Glutamatergic neuron (in vitro differentiated cells): ENCODE measurements at regions not wholly inside any gene's neighbourhood (a gene's known extent, or its start where the extent isn't known, plus 50 kb on each side); places are given as distances from the start of the nearest gene placed in this dataset.

Source experiments
- DNase-seq: peaks from one replicate; pipeline ENCODE4 v3.0.0; 2022
- H3K27ac Mint-ChIP-seq: one replicate; pipeline ENCODE4 v1.8.0; 2020; ENCODE audit warnings: mild to moderate bottlenecking, mixed read lengths, inconsistent platforms; ENCODE audit not compliant: unreplicated experiment
- H3K27me3 Mint-ChIP-seq: one replicate; pipeline ENCODE4 v1.8.0; 2020; ENCODE audit warnings: mild to moderate bottlenecking, moderate library complexity, mixed read lengths, inconsistent platforms; ENCODE audit not compliant: unreplicated experiment
- H3K36me3 Mint-ChIP-seq: one replicate; pipeline ENCODE4 v1.8.0; 2020; ENCODE audit warnings: mild to moderate bottlenecking, mixed read lengths, inconsistent platforms; ENCODE audit not compliant: unreplicated experiment
- H3K4me1 Mint-ChIP-seq: one replicate; pipeline ENCODE4 v1.8.0; 2020; ENCODE audit warnings: mild to moderate bottlenecking, low read depth, mixed read lengths, inconsistent platforms; ENCODE audit not compliant: unreplicated experiment
- H3K4me3 Mint-ChIP-seq: one replicate; pipeline ENCODE4 v1.8.0; 2020; ENCODE audit warnings: mild to moderate bottlenecking, mixed read lengths, inconsistent platforms; ENCODE audit not compliant: unreplicated experiment
- H3K9me3 Mint-ChIP-seq: one replicate; pipeline ENCODE4 v1.8.0; 2020; ENCODE audit warnings: mild to moderate bottlenecking, moderate library complexity, mixed read lengths, inconsistent platforms; ENCODE audit not compliant: unreplicated experiment
- CTCF ChIP-seq: fragments of 200-600 bp; sonication (generic); IDR thresholded peaks from one replicate; pipeline ENCODE4 v1.5.0; 2021; ENCODE audit not compliant: partially characterized antibody, unreplicated experiment

GRCh38 chr12:3336606-3337311 is 154.2 kb upstream of the PRMT8 start:
- H3K27ac Mint-ChIP-seq: no peak overlapping the region
- DNase-seq: no peak
- H3K27me3 Mint-ChIP-seq: peaks cover 6% of the 10 kb centered on the region
- TF ChIP-seq CTCF: no peak
- peaks cover 8% of the 10 kb centered on the region for H3K4me1 Mint-ChIP-seq
- peaks cover 6% of the 10 kb centered on the region for H3K9me3 Mint-ChIP-seq
- H3K4me3 Mint-ChIP-seq: no peak overlapping the region
- H3K36me3 Mint-ChIP-seq: peaks cover 10% of the 10 kb centered on the region

DNA sequence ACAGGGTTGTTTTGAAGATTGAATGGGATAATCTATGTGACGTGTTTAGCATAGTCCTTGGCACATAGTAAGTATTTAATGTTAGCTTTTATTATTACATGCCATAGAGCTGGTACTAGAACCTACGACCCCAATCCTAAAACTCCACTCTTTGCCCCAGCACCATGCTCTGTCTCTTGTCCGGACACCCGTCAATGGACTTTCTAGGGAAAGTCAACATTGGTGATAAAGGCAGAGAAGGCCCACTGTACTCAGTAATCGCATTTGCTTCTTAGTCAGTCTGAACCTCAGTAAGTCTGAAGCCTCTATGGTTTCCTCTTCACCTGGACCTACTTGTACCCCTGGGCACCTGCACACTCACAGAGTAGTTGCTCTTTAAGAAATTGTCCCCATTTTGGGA is 153.1 kb upstream of the PRMT8 start:
- Mint-ChIP-seq H3K4me1 (peaks cover 15% of the 10 kb centered on the region), H3K27ac (no peak overlapping the region), H3K4me3 (no peak overlapping the region), H3K36me3 (peaks cover 10% of the 10 kb centered on the region), H3K27me3 (peaks cover 6% of the 10 kb centered on the region), H3K9me3 (peaks cover 6% of the 10 kb centered on the region)
- no peak for TF ChIP-seq CTCF
- DNase-seq: no peak

- no peak for DNase-seq
- H3K4me3 Mint-ChIP-seq: no peak overlapping the region
- peaks cover 10% of the 10 kb centered on the region for H3K36me3 Mint-ChIP-seq
- H3K27ac Mint-ChIP-seq: no peak overlapping the region
- TF ChIP-seq CTCF: no peak
- H3K9me3 Mint-ChIP-seq: peaks cover 6% of the 10 kb centered on the region
- H3K4me1 Mint-ChIP-seq: peaks cover 10% of the 10 kb centered on the region
- H3K27me3 Mint-ChIP-seq: peaks cover 6% of the 10 kb centered on the region
Observed at GRCh38 chr12:3339221-3339620, 151.8 kb upstream of the PRMT8 start.

DNA sequence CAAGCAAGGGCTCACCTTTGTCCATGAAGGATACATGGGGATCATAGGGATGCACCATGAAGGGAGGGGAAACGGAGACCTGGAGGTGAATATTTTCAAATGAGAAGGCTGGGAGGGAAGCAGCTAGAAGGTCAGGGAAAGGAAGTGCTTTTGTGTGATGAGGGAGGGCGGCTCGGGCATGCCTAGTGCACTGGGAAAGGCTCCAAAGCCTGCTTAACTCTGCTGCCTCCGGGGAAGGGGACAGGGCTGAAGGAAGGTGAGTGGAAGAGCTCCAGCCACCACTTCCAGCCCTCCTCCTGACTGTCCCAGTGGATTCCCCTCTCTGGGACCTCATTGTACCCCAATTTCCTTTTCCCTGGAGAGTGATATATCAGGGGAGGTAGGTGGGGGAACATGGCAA is 149.4 kb upstream of the PRMT8 start:
- no peak for DNase-seq
- Mint-ChIP-seq H3K4me3 (no peak overlapping the region), H3K27me3 (peaks cover 5% of the 10 kb centered on the region), H3K36me3 (no peaks in the 10 kb centered on the region), H3K9me3 (no peaks in the 10 kb centered on the region), H3K27ac (no peak overlapping the region), H3K4me1 (peaks cover 7% of the 10 kb centered on the region)
- no peak for TF ChIP-seq CTCF

- Mint-ChIP-seq H3K27me3 (peaks cover 3% of the 10 kb centered on the region), H3K4me1 (peaks cover 7% of the 10 kb centered on the region), H3K27ac (peak overlapping the region; percentile 84), H3K4me3 (peak overlapping the region; percentile 6), H3K9me3 (no peaks in the 10 kb centered on the region), H3K36me3 (no peaks in the 10 kb centered on the region)
- peak; percentile 46 for TF ChIP-seq CTCF
- DNase-seq: peak; percentile 80
Observed at GRCh38 chr12:3342051-3342450, 149.0 kb upstream of the PRMT8 start.
